HUES64 (cell line): ENCODE measurements at regions not wholly inside any gene's neighbourhood (a gene's known extent, or its start where the extent isn't known, plus 50 kb on each side); places are given as distances from the start of the nearest gene placed in this dataset.

Experiments
- H3K27ac ChIP-seq: 2 replicates; pipeline ENCODE4 v1.7.0; 2013; ENCODE audit warnings: low read depth, low read length, inconsistent platforms
- H3K27me3 ChIP-seq: 2 replicates; pipeline ENCODE4 v1.6.1; 2013; ENCODE audit warnings: mild to moderate bottlenecking, low read length; ENCODE audit not compliant: insufficient read depth
- H3K36me3 ChIP-seq: 2 replicates; pipeline ENCODE4 v1.6.1; 2013; ENCODE audit warnings: mild to moderate bottlenecking, low read length; ENCODE audit not compliant: insufficient read depth
- H3K4me1 ChIP-seq: 2 replicates; pipeline ENCODE4 v1.6.1; 2013; ENCODE audit warnings: mild to moderate bottlenecking, low read length, moderate library complexity; ENCODE audit not compliant: insufficient read depth
- H3K4me3 ChIP-seq: 2 replicates; pipeline ENCODE4 v1.5.1; 2013; ENCODE audit warnings: mild to moderate bottlenecking, low read length, moderate library complexity
- H3K9ac ChIP-seq: 2 replicates; pipeline ENCODE4 v1.6.1; 2013; ENCODE audit warnings: mild to moderate bottlenecking, low read depth, low read length
- H3K9me3 ChIP-seq: 2 replicates; pipeline ENCODE4 v1.6.1; 2013; ENCODE audit warnings: low read depth, low read length; ENCODE audit not compliant: insufficient read depth
- WGBS: fragments of 150-250, 120-280 bp; methylation state at CpG from one replicate; pipeline ENCODE4 v1.1.7; 2013; ENCODE audit warnings: missing lambda C conversion rate; 5-methylcytosine and 5-hydroxymethylcytosine counted together

DNA sequence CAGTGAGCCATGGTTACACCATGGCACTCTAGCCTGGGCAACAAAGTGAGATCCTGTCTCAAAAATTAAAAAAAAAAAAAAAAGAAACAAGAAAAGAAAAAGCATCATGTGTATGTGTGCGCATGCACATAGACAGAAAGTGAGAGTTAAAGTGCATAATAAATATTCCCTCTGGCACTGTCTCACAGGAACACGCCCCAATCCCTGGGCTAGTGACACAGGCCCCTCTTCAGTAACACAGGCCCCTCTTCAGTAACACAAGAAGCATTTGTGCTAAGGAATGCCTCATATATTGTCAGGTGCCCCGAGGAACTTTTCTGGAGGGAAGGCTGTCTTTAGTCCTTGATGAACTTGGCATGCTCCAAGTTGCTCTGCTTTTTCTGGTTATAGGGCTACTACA lies 57.5 kb downstream of the RPL27A start:
- Histone ChIP-seq H3K4me1 (no peaks in the 10 kb centered on the region; the same call in 1 of the 2 replicates), H3K27ac (no peak overlapping the region), H3K4me3 (no peak overlapping the region), H3K9ac (no peak overlapping the region), H3K27me3 (no peaks in the 10 kb centered on the region), H3K9me3 (no peaks in the 10 kb centered on the region), H3K36me3 (no peaks in the 10 kb centered on the region)
- 97% methylated on average over 3 of the region's 3 CpGs for WGBS

GRCh38 chr11:8744423-8744822 lies 61.8 kb downstream of the RPL27A start:
- Histone ChIP-seq H3K27me3 (no peaks in the 10 kb centered on the region), H3K9me3 (no peaks in the 10 kb centered on the region), H3K9ac (no peak overlapping the region), H3K36me3 (no peaks in the 10 kb centered on the region), H3K4me1 (no peaks in the 10 kb centered on the region; the same call in 1 of the 2 replicates), H3K27ac (no peak overlapping the region), H3K4me3 (no peak overlapping the region)
- WGBS, result 100% methylated on average over 1 of the region's 1 CpG

- no peak overlapping the region for H3K9ac ChIP-seq
- no peaks in the 10 kb centered on the region for H3K9me3 ChIP-seq
- no peaks in the 10 kb centered on the region for H3K36me3 ChIP-seq
- no peaks in the 10 kb centered on the region; the same call in 1 of the 2 replicates for H3K4me1 ChIP-seq
- WGBS, result 89% methylated on average over 6 of the region's 6 CpGs
- H3K27ac ChIP-seq, result no peak overlapping the region
- H3K27me3 ChIP-seq, result no peaks in the 10 kb centered on the region
- no peak overlapping the region for H3K4me3 ChIP-seq
Measured at GRCh38 chr11:8745431-8746253, 63.0 kb downstream of the RPL27A start.

DNA sequence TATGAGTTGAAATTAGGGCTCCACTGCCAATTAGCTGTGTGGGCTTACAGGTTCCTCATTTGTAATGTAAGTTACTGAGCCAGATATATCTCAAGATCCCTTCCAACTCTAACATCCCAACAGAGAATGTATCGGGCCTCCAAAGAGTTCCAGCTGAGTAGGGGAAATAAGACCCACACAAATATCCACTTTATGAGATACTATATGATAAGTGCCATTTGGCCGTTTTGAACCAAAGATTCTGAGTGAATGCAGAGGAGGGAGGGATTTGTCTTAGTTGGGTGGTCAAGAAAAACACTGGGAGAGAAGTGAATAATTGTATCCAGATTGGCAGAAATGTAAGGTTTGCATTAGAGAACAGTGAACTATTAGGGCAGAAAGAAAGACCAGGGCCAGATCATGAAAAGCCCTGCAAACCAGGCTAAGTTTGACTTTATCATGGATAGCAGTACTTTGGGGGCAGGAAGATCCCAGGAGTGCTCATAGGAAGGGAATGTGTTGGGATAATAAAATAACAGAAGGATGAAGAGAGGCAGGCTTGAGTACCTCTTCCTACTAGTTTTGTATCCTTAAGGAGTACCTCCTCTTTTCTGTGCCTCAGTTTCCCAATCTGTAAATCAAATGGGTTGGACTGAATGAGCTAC lies 63.9 kb downstream of the RPL27A start:
- WGBS, result 81% methylated on average over 1 of the region's 2 CpGs
- Histone ChIP-seq H3K4me1 (no peaks in the 10 kb centered on the region; the same call in 1 of the 2 replicates), H3K27ac (no peak overlapping the region), H3K36me3 (no peaks in the 10 kb centered on the region), H3K27me3 (no peaks in the 10 kb centered on the region), H3K9me3 (no peaks in the 10 kb centered on the region), H3K9ac (no peak overlapping the region), H3K4me3 (no peak overlapping the region)

DNA sequence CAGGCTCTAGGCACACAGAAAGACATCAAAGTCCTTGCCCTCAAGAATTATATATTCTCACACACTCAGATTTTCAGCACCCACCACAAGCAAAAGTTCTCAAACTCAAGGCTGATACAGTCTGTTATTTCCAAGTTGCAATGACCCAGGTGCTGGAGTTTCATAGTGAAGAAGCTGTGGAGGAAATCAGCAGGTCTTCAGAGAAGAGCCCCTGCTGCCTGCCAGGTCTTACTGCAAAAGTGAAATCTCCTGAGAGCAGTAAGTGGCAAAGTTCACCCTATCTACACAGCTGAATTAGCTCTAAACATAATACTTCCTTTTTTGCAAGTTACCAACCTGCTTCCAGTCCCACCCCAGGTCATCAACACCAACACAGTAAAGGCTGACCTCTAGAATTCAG lies 64.6 kb downstream of the RPL27A start:
- Histone ChIP-seq H3K4me1 (no peaks in the 10 kb centered on the region; the same call in 1 of the 2 replicates), H3K36me3 (no peaks in the 10 kb centered on the region), H3K9ac (no peak overlapping the region), H3K9me3 (no peaks in the 10 kb centered on the region), H3K27me3 (no peaks in the 10 kb centered on the region), H3K27ac (no peak overlapping the region), H3K4me3 (no peak overlapping the region)

DNA sequence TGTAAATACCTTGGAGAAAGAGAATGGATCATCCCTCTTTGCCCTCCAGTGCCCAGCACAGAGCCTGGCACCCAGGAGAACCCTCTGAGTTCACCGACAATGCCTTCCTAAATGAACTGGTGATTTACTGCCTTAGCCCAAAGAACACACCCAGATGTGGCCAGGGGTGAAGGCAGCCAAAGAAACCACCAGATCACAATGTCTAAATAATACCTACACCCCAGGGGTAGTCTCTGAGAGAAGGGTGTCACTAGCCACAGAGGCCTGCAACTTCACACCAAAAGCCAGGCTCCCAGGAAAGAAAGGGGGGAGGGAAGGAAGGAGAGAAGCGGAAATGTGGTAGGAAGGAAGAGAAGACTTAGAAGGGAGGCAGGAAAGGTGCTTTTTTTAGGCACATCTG lies 65.7 kb downstream of the RPL27A start:
- 74% methylated on average over 2 of the region's 2 CpGs for WGBS
- Histone ChIP-seq H3K4me1 (no peaks in the 10 kb centered on the region; the same call in 1 of the 2 replicates), H3K9ac (no peak overlapping the region), H3K27me3 (no peaks in the 10 kb centered on the region), H3K36me3 (no peaks in the 10 kb centered on the region), H3K27ac (no peak overlapping the region), H3K4me3 (no peak overlapping the region), H3K9me3 (no peaks in the 10 kb centered on the region)

- H3K27me3 ChIP-seq, result no peaks in the 10 kb centered on the region
- no peaks in the 10 kb centered on the region for H3K9me3 ChIP-seq
- H3K9ac ChIP-seq, result no peak overlapping the region
- 96% methylated on average over 2 of the region's 2 CpGs for WGBS
- no peaks in the 10 kb centered on the region for H3K36me3 ChIP-seq
- no peak overlapping the region for H3K4me3 ChIP-seq
- H3K4me1 ChIP-seq, result no peaks in the 10 kb centered on the region; the same call in 1 of the 2 replicates
- no peak overlapping the region for H3K27ac ChIP-seq
Measured at GRCh38 chr11:8749202-8749601, 66.6 kb downstream of the RPL27A start.

DNA sequence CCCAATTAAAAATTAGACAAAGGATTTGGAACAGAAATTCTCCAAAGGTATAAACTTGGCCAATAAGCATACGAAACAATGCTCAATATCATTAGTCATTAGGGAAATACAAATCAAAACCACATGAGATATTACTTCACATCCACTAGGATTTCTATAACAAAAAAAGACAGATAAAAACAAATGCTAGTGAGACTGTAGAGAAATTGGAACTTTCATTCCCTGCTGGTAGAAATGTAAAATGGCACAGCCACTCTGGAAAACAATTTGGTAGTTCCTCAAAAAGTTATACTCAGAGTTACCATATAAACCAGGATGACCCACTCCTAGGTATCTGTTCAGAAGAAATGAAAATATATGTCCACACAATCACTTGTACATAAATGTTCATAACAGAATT lies 71.6 kb downstream of the RPL27A start:
- no peaks in the 10 kb centered on the region for H3K9me3 ChIP-seq
- H3K9ac ChIP-seq, result no peak overlapping the region
- no peaks in the 10 kb centered on the region for H3K4me1 ChIP-seq
- H3K36me3 ChIP-seq, result no peaks in the 10 kb centered on the region
- H3K27me3 ChIP-seq, result no peaks in the 10 kb centered on the region
- H3K4me3 ChIP-seq, result no peak overlapping the region
- 94% methylated on average over 1 of the region's 1 CpG for WGBS
- H3K27ac ChIP-seq, result no peak overlapping the region

DNA sequence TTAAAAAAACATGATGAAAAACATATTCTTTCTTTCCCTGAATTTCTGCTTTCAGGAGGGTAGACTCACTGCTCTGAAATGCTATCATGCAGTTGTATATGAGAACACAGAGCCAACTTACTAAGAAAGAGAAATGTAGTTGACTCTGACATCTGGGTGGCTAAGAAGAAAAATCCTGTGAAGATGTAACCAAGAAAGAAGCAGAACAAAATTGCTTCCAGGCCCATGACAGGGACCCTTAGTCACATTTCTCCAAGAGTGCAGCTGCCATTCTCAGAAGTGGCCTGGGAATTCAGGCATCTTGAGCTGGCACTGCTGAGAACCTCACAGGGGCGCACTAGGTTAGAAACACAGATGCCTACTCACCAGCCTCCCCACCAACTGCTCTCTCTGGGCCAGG lies 73.6 kb downstream of the RPL27A start:
- no peak overlapping the region for H3K4me3 ChIP-seq
- no peaks in the 10 kb centered on the region for H3K4me1 ChIP-seq
- no peak overlapping the region for H3K27ac ChIP-seq
- no peaks in the 10 kb centered on the region for H3K36me3 ChIP-seq
- 95% methylated on average over 1 of the region's 1 CpG for WGBS
- H3K9me3 ChIP-seq, result no peaks in the 10 kb centered on the region
- no peak overlapping the region for H3K9ac ChIP-seq
- H3K27me3 ChIP-seq, result no peaks in the 10 kb centered on the region

- no peaks in the 10 kb centered on the region for H3K9me3 ChIP-seq
- H3K27me3 ChIP-seq, result no peaks in the 10 kb centered on the region
- 97% methylated on average over 2 of the region's 2 CpGs for WGBS
- no peak overlapping the region for H3K9ac ChIP-seq
- no peaks in the 10 kb centered on the region for H3K4me1 ChIP-seq
- no peak overlapping the region for H3K4me3 ChIP-seq
- no peak overlapping the region for H3K27ac ChIP-seq
- no peaks in the 10 kb centered on the region for H3K36me3 ChIP-seq
Measured at GRCh38 chr11:8757047-8757446, 74.5 kb downstream of the RPL27A start.

DNA sequence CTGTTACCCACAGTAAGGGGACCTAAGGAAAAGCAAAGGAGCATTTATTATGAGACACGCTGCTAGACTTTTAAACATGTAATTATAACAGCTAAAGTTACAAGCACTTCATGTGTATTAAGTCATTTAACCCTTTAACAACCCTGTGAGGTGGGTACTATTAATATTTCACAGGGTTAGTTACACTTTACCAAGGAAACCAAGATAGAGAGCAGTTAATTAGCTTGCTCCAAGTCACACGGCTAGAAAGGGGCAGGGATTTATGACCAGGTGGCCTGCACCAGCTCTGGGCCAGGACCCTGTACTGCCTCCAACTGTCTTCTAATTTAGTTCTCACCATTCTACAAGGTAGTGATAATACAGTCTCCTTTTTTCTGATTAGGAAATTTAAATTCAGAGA lies 74.9 kb downstream of the RPL27A start:
- H3K4me1 ChIP-seq, result no peaks in the 10 kb centered on the region
- H3K27me3 ChIP-seq, result no peaks in the 10 kb centered on the region
- 94% methylated on average over 2 of the region's 2 CpGs for WGBS
- H3K36me3 ChIP-seq, result no peaks in the 10 kb centered on the region
- H3K4me3 ChIP-seq, result no peak overlapping the region
- H3K9me3 ChIP-seq, result no peaks in the 10 kb centered on the region
- H3K9ac ChIP-seq, result no peak overlapping the region
- H3K27ac ChIP-seq, result no peak overlapping the region
